ENCODE measurements at regions not wholly inside any gene's neighbourhood (a gene's known extent, or its start where the extent isn't known, plus 50 kb on each side); places are given as distances from the start of the nearest gene placed in this dataset.

- TF ChIP-seq IRF3 (IDR thresholded peaks at IDR 0.05): no peak
- TF ChIP-seq EZH2 (IDR thresholded peaks at IDR 0.05; ENCODE audit: borderline replicate concordance, control insufficient read depth, low read depth, low read length): no peak
- TF ChIP-seq ZNF622 (IDR thresholded peaks at IDR 0.05): no peak
- TF ChIP-seq RELA (IDR thresholded peaks at IDR 0.05; ENCODE audit: borderline replicate concordance, partially characterized antibody): no peak
- no peak for TF ChIP-seq LARP7 (IDR thresholded peaks at IDR 0.05)
- TF ChIP-seq MYC (IDR thresholded peaks at IDR 0.05; ENCODE audit: insufficient read depth, insufficient read length, insufficient replicate concordance, low read length, severe bottlenecking): no peak
- no peak for TF ChIP-seq SMC3 (IDR thresholded peaks at IDR 0.05; ENCODE audit: borderline replicate concordance, low read length)
- TF ChIP-seq ZNF24 (IDR thresholded peaks at IDR 0.05): no peak
- TF ChIP-seq BHLHE40 (IDR thresholded peaks at IDR 0.05; ENCODE audit: borderline replicate concordance in 1 of 2, low read depth in 2 of 2, low read length in 1 of 2): no peak
- no peak for TF ChIP-seq BMI1 (IDR thresholded peaks at IDR 0.05; ENCODE audit: borderline replicate concordance)
- no peak for TF ChIP-seq NFXL1 (IDR thresholded peaks at IDR 0.05; ENCODE audit: borderline replicate concordance)
- no peak for TF ChIP-seq PML (IDR thresholded peaks at IDR 0.05; ENCODE audit: low read length)
Observed at GRCh38 chr4:137905930-137906329, 336.2 kb downstream of the SLC7A11 start (continued).

GRCh38 chr4:137901114-137901513 is 341.0 kb downstream of the SLC7A11 start:
- BruUV-seq (replicated peaks): no TSS peak
- 0% methylated on average over 1 of the region's 1 CpG for WGBS (ENCODE audit: insufficient coverage, insufficient replicate concordance, low lambda C conversion rate, missing lambda C conversion rate)
- Histone ChIP-seq H3K9ac (ENCODE audit: control insufficient read depth, insufficient read depth, low read length) (no peak overlapping the region), H3K27me3 (replicated peaks in 1 of 2; ENCODE audit: control insufficient read depth in 2 of 2, insufficient read depth in 2 of 2, low read length in 1 of 2) (no peaks in the 10 kb centered on the region), H3K9me3 (replicated peaks; ENCODE audit: control insufficient read depth, insufficient read depth, low read length) (no peaks in the 10 kb centered on the region), H3K79me2 (ENCODE audit: control insufficient read depth, insufficient read depth, low read length) (no peaks in the 10 kb centered on the region), H3K36me3 (ENCODE audit: control insufficient read depth in 2 of 2, insufficient read depth in 2 of 2, low read length in 1 of 2) (no peaks in the 10 kb centered on the region), H3K27ac (ENCODE audit: control insufficient read depth, insufficient read depth) (no peak overlapping the region), H4K20me1 (ENCODE audit: control insufficient read depth, insufficient read depth) (no peaks in the 10 kb centered on the region), H2AFZ (ENCODE audit: control insufficient read depth, low read depth, low read length) (no peak overlapping the region), H3K4me1 (ENCODE audit: control insufficient read depth, insufficient read depth, low read length) (no peaks in the 10 kb centered on the region), H3K4me2 (ENCODE audit: control insufficient read depth, insufficient read depth) (no peak overlapping the region), H3K4me3 (no peak overlapping the region)
- DNase-seq (ENCODE audit: low read depth, low spot score): no peak
- POLR2A ChIA-PET: no interaction called here
- RAD21 ChIA-PET (ENCODE audit: unreplicated experiment): no interaction called here
- intact Hi-C loops (cut with micrococcal nuclease; ENCODE audit: unreplicated experiment) (no loop called here), in situ Hi-C loops (cut with MboI) (no loop called here)
- TF ChIP-seq YY1 (IDR thresholded peaks at IDR 0.05; ENCODE audit: low read depth, low read length) (no peak), SMC3 (IDR thresholded peaks at IDR 0.05; ENCODE audit: borderline replicate concordance, low read length) (no peak), TCF12 (IDR thresholded peaks at IDR 0.05; ENCODE audit: low read depth, low read length) (no peak)
- SMC1A ChIA-PET (ENCODE audit: uncharacterized antibody, unreplicated experiment): no interaction called here
- no peak for FAIRE-seq
- CTCF ChIA-PET: no interaction called here
- no peak for ATAC-seq

All from GM12878 (cell line).